HG03108 (cell line): ENCODE measurements at regions not wholly inside any gene's neighbourhood (a gene's known extent, or its start where the extent isn't known, plus 50 kb on each side); places are given as distances from the start of the nearest gene placed in this dataset.

ENCODE experiments used
- ATAC-seq: cut with Tn5 transposase; IDR thresholded peaks from one replicate; pipeline ENCODE4 v1.9.1; 2021; ENCODE audit warnings: moderate library complexity; ENCODE audit not compliant: unreplicated experiment

DNA sequence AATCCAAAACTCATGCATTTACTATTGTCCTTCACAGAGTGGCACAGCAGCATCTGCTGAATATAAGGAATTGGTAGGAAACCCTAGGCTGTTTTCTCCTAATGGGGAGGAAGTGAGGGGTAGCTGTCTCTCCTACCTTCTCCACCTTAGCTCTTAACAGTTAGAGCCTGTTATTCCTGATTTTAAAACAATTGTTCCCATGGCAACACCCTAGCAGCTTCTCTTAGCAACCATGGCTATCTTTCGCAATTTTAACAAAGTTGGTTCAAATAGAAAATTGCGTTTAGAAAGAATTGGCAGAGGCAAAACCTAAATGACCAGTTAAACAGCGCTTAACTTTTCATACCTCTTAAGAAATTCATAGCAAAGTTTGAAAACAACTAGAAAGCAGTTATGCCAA lies 603.4 kb upstream of the AUTS2 start:
- no peak for ATAC-seq

DNA sequence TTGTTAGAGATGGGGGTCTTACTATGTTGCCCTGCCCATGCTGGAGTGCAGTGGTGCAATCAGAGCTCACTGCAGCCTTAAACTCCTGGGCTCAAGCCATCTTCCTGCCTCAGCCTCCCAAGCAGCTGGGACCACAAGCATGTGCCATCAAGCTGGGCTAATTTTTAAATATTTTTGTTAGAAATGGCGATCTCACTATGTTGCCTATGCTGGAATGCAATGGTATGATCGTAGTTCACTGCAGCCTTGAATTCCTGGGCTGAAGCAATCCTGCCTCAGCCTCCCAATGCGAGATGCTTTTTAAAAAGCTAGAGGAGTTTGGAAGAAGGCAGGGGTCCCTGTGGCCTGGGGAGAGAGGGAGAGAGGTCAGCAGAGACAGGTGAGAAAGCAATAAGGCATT lies 600.1 kb upstream of the AUTS2 start:
- no peak for ATAC-seq

DNA sequence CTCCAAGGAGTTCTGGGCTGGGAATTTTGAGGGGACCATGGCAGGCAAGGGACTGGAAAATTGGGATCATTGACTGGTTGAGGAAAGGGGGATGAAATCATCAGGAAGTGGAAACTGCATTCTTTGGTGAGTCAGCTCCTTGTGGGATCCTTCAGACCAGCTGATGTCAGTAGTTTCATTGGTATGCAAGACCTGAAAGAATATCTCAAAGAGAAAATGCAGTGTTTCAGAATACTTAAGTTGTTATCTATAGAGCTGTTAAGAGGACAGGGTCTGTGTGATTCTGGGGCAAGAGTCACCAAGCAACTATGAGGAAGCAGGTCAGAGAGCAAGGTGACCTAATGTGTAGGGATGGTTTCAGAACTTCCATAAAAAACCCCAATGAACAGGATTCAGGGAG lies 595.9 kb upstream of the AUTS2 start:
- ATAC-seq = no peak

DNA sequence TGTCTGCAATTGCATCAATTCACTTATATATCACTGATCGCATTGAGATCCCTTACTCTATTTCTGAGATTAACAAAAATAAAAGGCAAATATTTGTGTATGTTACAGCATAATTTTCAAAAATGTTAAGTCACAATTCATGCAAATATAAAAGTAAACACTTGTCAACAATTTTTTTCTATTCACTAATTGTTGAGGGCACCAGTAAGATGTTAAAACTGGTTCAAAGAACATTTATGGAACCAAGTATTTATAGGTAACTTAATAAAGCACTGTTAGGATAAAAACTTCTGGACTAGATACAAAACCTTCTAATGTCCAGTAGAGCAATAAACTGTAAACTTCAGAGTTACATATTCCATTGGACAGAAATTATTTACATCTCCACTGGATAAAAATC lies 586.1 kb upstream of the AUTS2 start:
- no peak for ATAC-seq

DNA sequence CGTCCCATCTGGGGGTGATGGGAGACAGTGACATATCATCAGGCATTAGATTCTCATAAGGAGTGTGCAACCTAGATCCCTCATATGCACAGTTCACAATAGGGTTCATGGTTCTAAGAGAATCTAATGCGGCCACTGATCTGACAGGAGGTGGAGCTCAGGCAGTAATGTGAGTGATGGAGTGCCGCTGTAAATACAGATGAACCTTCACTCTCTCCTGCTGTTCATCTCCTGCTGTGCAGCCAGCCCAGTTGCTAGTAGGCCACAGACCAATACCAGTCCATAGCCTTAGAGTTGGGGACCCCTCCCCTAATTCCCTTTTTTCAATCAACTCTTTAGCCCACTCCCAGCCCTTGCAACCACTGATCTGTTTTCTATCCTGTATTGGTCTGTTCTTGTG lies 581.1 kb upstream of the AUTS2 start:
- no peak for ATAC-seq

DNA sequence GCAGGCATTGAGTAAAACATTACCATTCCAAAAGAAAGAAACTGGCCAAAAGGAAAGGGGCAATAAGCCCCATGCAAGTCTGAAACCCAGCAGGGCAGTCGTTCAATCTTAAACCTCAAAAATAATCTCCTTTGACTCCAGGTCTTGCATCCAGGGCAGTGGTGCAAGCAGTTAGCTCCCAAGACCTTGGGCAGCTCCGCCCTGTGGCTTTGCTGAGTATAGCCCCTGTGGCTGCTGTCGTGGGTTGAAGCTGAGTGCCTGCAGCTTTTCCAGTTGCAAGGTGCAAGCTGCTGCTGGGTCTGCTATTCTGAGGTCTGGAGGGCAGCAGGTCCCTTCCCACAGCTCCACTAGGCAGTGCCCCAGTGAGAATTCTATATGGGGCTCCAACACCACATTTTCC lies 580.1 kb upstream of the AUTS2 start:
- ATAC-seq = no peak

DNA sequence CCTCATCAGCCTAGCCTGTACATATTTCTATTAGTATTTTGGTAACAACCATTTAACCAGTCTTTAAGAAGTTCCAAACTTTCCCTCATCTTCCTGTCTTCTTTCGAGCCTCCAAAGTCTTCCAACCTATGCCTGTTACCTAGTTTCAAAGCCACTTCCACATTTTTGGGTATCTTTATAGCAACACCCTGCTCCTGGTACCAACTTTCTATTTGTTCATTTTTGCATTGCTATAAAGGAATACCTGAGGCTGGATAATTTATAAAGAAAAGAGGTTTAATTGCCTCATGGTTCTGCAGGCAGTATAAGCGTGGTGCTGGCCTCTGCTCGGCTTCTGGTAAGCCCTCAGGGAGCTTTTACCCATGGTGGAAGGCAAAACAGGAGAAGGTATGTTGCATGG lies 578.8 kb upstream of the AUTS2 start:
- ATAC-seq = no peak

DNA sequence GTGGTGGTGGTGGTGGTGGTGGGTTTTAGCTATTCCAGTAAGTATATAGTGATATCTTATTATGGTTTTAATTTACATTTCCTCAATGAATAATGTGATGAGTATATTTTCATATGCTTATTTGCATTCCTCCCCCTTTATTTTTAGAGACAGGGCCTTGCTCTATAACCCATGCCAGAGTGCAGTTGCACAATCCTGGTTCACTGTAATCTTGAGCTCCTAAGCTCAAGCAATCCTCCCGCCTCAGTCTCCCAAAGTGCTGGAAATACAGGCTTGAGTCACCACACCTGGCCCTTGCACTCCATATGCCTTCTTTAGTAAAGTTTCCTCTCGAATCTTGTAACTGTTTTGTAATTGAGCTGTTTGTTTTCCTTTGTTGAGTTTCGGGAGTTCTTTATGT lies 577.7 kb upstream of the AUTS2 start:
- ATAC-seq = no peak

DNA sequence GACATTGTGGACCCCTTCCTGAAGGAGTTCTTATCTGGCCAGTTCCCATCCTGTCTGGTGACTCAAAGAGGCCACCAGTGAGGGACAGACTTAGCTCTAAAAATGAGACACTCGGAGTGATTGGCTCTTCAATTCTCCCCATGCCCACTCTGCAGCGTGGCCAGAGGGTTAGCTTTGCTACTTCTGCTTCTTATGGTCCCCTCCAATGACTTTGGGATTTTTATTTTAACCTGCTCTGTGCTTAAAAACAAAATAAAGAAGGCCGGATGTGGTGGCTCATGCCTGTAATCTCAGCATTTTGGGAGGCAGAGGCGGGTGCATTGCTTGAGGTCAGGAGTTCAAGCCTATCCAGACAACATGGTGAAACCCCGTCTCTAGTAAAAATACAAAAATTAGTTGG lies 573.0 kb upstream of the AUTS2 start:
- ATAC-seq = no peak

DNA sequence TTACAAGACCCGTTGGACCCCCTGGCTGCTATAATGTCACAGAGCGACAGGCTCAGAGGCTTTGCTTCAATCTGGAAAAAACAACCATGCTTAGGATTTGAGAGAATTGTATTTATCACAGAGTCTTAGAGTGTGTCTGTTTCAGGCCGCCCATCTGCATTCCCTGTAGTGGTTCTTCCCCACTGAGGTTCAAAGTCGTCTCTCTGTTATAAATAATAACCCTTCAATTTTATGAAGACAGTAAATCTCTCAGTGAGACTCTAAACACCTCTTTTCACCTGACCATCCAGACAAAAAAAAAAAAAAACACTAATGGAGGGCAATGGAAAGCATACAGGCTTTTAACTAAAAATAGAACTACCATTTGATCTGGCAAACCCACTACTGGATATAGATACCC lies 565.4 kb upstream of the AUTS2 start:
- no peak for ATAC-seq

DNA sequence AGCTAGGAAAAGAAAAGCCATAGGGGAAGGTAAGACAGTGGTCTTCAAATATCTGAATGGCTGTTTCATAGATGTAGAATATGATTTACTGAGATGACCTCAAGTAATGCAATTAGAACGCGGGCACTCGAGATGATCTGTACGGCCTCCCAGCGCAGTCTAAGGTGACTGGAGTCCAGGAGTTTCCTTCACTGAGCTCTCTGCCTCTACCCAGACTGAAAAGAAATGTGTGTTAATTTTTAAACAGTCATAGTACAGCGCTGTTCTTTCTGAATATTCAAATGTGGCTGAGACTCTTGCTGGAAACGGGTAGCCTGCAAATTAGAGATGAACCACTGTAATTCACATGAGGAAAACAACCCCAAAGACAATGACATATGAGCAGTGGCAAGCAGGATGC lies 562.4 kb upstream of the AUTS2 start:
- no peak for ATAC-seq

DNA sequence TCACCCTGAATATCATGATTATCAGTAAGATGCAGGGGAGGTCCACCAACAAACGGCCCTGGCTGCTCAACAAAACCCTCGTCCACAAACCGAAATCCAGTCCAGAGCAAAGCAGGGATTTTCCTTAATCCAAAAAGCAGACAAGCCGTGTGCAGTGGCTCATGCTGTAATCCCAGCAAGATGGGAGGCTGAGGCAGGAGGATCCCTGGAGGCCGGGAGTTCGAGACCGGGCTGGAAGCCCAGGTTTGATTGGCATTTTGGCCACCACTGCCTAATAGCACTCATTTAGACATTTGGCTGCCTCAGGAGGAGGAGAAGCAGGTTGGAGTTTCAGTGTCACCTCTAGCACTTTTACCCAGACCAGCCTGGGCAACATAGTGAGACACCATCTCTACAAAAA lies 562.0 kb upstream of the AUTS2 start:
- ATAC-seq = no peak

DNA sequence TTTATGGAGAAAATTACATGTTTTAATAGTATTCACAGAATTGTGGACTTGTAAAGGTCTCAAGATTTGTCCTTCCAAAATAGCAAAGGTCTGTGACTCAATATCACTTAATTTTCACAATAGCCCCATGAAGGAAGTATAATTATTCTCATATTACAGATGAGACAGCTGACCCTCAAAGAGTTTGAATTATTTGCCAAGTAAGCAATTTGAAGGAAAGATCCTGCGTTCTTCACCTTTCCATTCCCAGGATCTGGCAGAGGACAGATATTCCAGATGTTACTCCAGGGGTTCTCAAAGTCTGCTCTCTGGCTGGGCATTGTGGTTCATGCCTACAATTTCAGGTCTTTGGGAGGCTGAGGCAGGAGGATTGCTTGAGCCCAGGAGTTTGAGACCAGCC lies 559.4 kb upstream of the AUTS2 start:
- ATAC-seq = no peak

DNA sequence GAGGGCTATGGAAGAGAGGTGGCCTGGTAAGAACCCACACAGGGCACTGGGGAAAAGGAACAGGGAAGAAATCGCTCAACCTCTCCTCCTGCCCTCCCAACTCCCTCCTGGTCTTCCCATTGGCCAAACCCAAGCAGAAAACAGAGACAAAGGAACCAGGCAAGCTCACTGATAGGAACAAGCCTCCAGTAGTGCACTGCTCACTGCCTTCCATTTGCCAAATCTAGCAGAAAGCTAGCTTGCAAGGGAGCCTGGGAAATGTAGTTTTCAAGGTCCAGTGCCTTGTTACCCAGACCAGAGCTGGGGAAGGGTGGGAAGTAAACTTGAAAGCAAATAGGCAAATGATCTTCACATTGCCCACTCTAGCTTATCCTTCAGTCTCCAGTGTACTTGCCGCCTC lies 556.1 kb upstream of the AUTS2 start:
- ATAC-seq = no peak

DNA sequence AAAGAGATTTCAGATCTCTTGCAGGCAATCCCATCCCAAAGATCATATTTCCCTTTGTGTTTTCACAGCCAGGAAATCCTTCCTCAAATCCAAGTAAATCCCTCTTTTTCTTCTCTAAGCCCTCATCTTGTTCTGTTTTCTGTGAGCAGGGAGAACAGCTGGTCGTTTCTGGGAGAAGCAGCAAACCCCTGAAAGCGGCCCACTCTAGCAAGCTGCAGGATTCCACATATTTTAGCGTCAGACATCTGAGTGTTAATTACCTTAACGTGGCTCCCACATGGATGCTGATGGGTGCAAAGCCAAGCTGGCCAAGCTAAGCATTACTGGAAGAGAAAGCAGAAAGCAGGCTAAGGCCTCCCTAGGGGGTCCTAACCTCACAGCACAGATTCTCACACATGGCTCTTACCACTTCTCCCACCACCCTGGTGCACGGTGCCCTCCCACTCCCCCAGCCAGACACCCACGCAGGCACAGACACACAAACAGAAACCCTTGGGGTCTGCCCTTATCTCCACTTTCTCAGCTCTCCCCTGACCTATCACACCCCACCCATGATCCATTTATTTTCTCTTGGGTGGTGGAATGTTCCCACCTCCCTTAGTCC lies 551.0 kb upstream of the AUTS2 start:
- no peak for ATAC-seq

DNA sequence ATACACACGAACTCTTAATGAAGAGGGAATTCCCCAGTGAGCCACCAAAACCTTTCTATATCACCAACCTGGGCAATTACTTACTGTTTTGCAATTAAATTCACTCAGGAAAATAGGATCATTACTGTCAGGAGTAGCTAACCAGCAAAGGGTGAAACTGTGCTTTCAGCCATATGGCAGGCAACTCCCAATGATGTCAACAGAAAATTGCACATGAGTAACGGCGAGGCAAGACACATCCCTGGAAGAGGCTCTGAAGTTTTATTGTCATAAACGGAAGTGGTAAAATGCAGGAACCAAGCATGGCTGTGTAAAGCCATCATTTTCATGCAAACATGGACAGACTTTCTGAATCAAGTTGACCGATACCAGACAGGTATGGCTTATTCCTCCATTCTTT lies 548.9 kb upstream of the AUTS2 start:
- ATAC-seq = no peak

DNA sequence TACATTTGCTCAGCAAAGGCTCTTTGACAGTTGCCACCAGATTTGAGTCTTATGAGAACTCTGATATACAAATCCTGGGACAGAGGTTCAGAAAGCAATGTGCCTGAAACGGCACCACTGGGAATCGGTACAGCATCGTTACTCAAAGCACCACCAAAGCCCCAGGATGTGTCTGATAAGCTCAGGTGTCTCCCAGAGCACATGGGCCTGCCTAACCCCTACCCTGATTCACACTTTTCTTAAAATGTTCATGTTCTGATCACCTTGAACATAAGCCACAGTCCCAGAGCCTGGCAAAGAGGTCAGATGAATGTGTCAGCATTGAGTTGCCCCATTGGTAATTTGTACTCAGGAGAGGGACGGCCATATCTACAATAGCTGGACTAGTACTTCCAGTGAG lies 545.8 kb upstream of the AUTS2 start:
- ATAC-seq = no peak

DNA sequence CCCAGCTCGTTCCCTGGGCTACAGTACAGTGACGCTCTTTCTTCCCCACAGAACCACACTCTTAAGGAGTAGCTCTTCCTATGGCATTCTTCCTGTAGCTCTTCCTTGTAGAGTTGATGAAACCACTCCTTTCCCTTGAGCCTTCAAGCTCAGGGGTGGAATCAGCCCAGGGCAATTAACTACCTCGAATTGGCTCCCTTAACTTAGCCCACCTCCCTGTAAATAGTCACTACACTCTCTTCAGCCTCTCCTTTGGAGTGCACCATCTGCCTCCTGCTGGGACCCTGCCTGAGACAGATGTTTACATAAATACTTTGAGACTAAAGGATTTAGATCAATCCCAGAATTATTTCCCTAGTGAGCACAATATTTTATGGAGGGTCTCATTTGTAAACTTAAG lies 537.8 kb upstream of the AUTS2 start:
- ATAC-seq = no peak

DNA sequence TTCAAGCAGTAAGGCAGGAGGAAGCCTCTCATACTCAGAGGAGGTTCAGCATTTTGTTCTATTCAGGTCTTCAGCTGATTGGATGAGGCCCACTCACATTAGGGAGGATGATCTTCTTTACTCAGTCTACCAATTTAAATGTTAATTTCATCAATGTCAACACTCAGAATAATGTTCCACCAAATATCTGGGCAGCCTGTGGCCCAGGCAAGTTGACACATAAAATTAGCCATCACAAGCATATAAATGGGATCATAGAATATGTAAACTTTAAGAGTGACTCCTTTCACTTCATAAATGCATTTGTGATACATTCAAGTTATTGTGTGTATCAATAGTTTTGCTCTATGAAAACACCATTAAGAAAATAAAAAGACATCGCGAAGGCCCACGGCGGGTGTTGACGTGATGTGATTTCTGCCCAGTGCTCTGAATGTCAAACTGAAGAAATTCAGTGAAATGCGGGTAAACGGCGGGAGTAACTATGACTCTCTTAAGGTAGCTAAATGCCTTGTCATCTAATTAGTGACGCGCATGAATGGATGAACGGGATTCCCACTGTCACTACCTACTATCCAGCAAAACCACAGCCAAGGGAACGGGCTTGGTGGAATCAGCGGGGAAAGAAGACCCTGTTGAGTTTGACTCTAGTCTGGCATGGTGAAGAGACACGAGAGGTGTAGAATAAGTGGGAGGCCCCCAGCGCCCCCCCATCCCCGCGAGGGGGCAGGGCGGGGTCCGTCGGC lies 536.1 kb upstream of the AUTS2 start:
- no peak for ATAC-seq

DNA sequence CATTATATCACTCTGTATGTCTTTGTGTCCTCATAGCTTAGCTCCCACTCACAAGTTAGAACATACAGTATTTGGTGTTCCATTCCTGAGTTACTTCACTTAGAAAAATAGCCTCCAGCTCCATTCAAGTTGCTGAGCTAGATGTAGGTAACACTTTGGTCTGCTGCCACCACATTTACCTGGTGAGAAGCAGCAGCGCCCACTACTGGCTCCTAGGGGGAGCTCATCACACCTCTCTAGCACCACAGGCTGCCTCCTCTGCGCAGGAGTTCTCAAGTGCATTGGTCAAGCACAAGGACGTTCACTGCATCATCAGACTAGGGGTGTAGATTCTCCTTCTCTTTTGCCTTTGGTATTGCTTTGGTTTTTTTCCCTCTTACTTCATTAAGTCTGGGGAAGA lies 530.9 kb upstream of the AUTS2 start:
- ATAC-seq = no peak

DNA sequence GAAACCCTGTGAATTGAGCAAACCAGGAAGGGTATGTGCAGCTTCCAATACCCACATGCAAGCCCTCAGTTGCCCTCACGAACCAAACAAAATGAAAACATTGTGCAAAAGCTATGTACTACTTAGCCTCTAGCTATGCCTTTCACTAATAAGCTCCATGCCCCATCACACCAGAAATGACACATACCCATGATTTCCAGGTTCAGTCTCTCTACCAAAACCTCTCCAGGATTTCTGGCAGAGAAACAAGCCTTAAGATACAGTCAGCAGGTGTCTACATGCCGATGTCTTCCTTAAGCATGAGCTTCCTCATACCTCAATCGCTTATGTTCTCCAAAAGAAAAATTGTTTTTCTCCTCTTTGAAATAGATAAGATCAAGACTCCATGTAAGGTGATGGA lies 527.8 kb upstream of the AUTS2 start:
- no peak for ATAC-seq

DNA sequence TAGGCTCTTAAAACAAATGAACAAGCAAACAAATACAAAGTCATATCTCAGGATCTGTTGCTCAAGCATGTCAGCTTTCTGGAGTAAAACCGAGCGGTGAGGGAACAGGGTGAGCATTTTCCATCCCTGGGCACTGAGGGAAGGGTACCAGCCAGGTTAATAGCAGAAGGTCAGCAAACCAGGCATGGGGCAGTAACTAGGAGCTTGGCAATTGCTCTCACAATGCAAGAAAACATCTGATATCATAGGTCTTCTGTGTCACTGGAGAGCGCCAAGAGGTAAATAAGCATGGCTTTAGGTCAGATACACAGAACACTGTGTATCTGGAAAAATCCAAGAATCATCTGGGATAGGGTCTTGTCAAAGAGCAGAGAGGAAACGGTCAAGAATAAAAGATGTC lies 521.7 kb upstream of the AUTS2 start:
- no peak for ATAC-seq
